Smooth muscle cell (in vitro differentiated cells): ENCODE measurements at regions not wholly inside any gene's neighbourhood (a gene's known extent, or its start where the extent isn't known, plus 50 kb on each side); places are given as distances from the start of the nearest gene placed in this dataset.

ENCODE experiments used
- DNase-seq: peaks from one replicate; lab custom pipeline; 2025; ENCODE audit not compliant: unreplicated experiment; lab: John Stamatoyannopoulos, UW
- H2AFZ ChIP-seq: fragments of 200-600 bp; sonication (generic); 2 replicates; pipeline ENCODE4 v1.6.0; 2016; ENCODE audit warnings: antibody characterized with exemption, low read depth, mild to moderate bottlenecking
- H3F3A ChIP-seq: fragments of 200-600 bp; sonication (generic); 2 replicates; pipeline ENCODE4 v1.6.0; 2017; ENCODE audit warnings: antibody characterized with exemption, low read depth
- H3K27ac ChIP-seq: fragments of 200-600 bp; sonication (generic); 2 replicates; pipeline ENCODE4 v1.5.1; 2016; ENCODE audit warnings: low read depth, mild to moderate bottlenecking
- H3K27me3 ChIP-seq: fragments of 200-600 bp; sonication (generic); 2 replicates; pipeline ENCODE4 v1.6.1; 2016; ENCODE audit warnings: low read depth, mild to moderate bottlenecking
- H3K36me3 ChIP-seq: fragments of 200-600 bp; sonication (generic); 2 replicates; pipeline ENCODE4 v1.5.1; 2016; ENCODE audit warnings: low read depth
- H3K4me1 ChIP-seq: fragments of 200-600 bp; sonication (generic); 2 replicates; pipeline ENCODE4 v1.5.1; 2016; ENCODE audit warnings: low read depth
- H3K4me2 ChIP-seq: fragments of 200-600 bp; sonication (generic); 2 replicates; pipeline ENCODE4 v1.6.0; 2016; ENCODE audit warnings: mild to moderate bottlenecking
- H3K4me3 ChIP-seq: fragments of 200-600 bp; sonication (generic); 2 replicates; pipeline ENCODE4 v1.5.1; 2016; ENCODE audit warnings: mild to moderate bottlenecking
- H3K79me2 ChIP-seq: fragments of 200-600 bp; sonication (generic); 2 replicates; pipeline ENCODE4 v1.6.0; 2016; ENCODE audit warnings: low read depth, mild to moderate bottlenecking
- H3K9ac ChIP-seq: fragments of 200-600 bp; sonication (generic); 2 replicates; pipeline ENCODE4 v1.6.0; 2016; ENCODE audit warnings: low read depth
- H3K9me3 ChIP-seq: fragments of 200-600 bp; sonication (generic); replicated peaks from 2 replicates; pipeline ENCODE4 v1.5.1; 2016; ENCODE audit warnings: low read depth
- H4K20me1 ChIP-seq: fragments of 200-600 bp; sonication (generic); 2 replicates; pipeline ENCODE4 v1.6.0; 2016; ENCODE audit warnings: low read depth
- WGBS: methylation state at CpG from one replicate; pipeline ENCODE4 v1.1.7; 2016; ENCODE audit warnings: low lambda C conversion rate; 5-methylcytosine and 5-hydroxymethylcytosine counted together
- TF ChIP-seq, protein P1 (sequence below): fragments of 200-600 bp; sonication (generic); IDR thresholded peaks from 2 replicates; pipeline ENCODE4 v1.5.1; 2017; ENCODE audit warnings: borderline replicate concordance, mild to moderate bottlenecking, antibody characterized with exemption; ENCODE audit not compliant: insufficient read depth, poor library complexity, severe bottlenecking

DNA sequence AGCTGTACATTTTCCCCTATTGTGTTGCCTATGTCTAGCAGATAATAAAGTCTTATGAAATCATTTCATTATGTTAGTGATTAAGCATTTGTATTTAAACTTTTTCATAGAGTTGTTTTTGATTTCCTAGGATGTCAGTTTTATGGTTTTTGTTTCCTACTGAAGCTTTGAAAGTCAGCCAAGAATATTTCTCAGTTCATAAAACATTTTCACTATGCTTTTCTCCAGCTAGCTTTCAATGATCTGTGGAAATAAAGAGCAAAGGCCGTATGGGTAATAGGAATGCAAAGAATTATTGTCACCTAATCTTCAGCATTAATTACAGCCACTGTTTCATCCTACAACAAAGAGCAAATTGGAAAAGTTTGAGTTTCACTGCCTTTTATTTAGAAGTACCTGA, 145.7 kb upstream of the NUDT6 start:
- Histone ChIP-seq H3K79me2 (no peaks in the 10 kb centered on the region), H4K20me1 (no peaks in the 10 kb centered on the region), H3K27me3 (no peaks in the 10 kb centered on the region), H3K27ac (no peak overlapping the region), H3K9ac (no peak overlapping the region), H3K4me1 (no peaks in the 10 kb centered on the region), H3K4me3 (no peak overlapping the region), H3F3A (no peaks in the 10 kb centered on the region), H3K4me2 (no peak overlapping the region), H3K9me3 (no peaks in the 10 kb centered on the region), H3K36me3 (no peaks in the 10 kb centered on the region), H2AFZ (no peak overlapping the region)
- TF ChIP-seq, protein P1, sequence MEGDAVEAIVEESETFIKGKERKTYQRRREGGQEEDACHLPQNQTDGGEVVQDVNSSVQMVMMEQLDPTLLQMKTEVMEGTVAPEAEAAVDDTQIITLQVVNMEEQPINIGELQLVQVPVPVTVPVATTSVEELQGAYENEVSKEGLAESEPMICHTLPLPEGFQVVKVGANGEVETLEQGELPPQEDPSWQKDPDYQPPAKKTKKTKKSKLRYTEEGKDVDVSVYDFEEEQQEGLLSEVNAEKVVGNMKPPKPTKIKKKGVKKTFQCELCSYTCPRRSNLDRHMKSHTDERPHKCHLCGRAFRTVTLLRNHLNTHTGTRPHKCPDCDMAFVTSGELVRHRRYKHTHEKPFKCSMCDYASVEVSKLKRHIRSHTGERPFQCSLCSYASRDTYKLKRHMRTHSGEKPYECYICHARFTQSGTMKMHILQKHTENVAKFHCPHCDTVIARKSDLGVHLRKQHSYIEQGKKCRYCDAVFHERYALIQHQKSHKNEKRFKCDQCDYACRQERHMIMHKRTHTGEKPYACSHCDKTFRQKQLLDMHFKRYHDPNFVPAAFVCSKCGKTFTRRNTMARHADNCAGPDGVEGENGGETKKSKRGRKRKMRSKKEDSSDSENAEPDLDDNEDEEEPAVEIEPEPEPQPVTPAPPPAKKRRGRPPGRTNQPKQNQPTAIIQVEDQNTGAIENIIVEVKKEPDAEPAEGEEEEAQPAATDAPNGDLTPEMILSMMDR, result no peak
- DNase-seq, result no peak
- 94% methylated on average over 1 of the region's 1 CpG for WGBS

DNA sequence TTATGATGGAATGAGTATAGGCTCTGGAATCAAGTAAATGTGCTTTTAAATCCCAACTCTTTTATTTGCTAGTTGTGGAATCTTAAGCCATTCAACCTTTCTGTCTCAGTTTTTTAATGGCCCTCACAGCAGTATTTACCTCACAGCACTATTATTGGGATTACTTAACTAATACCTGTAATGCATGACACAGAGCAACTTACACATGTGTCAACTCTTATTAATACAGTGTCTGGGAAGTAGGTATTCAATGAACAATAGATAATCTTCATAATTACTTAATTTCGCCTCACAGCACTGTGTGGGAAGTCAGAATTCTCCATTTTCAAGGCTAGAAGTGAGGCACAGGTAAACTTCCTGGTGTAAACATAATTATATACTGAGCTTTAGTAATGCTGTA, 149.7 kb upstream of the NUDT6 start:
- no peak overlapping the region for H3K4me2 ChIP-seq
- H3K79me2 ChIP-seq, result no peaks in the 10 kb centered on the region
- no peak overlapping the region for H3K9ac ChIP-seq
- H3K9me3 ChIP-seq, result no peaks in the 10 kb centered on the region
- H3K4me1 ChIP-seq, result no peaks in the 10 kb centered on the region
- H3K4me3 ChIP-seq, result no peak overlapping the region
- WGBS, result 93% methylated on average over 1 of the region's 1 CpG
- TF ChIP-seq, protein P1, result no peak
- H3F3A ChIP-seq, result no peaks in the 10 kb centered on the region
- H3K27me3 ChIP-seq, result no peaks in the 10 kb centered on the region
- H3K27ac ChIP-seq, result no peak overlapping the region
- H3K36me3 ChIP-seq, result no peaks in the 10 kb centered on the region
- no peak for DNase-seq
- H2AFZ ChIP-seq, result no peak overlapping the region
- no peaks in the 10 kb centered on the region for H4K20me1 ChIP-seq

DNA sequence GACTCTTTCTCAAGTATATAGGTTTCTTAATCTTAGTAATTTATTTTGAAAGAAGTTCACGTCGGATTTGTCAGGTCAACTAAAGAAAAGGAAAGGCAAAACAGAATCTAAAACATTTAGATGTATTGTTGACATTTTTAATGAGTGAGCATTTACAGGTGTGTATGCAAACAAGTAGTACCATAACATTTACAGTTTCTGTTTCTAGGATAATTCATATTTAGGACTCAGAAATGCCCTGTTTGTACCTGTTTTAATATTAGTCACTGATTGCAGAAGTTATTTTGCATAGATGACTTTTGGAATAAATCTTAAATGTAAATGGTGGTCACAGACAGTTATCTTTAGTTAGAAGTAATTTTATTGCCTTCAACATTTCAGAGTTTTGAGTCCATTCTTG, 151.3 kb upstream of the NUDT6 start:
- no peaks in the 10 kb centered on the region for H3K27me3 ChIP-seq
- TF ChIP-seq, protein P1, result no peak
- H3K79me2 ChIP-seq, result no peaks in the 10 kb centered on the region
- H3K4me3 ChIP-seq, result no peak overlapping the region
- no peak overlapping the region for H3K27ac ChIP-seq
- no peaks in the 10 kb centered on the region for H3K9me3 ChIP-seq
- no peak overlapping the region for H3K4me2 ChIP-seq
- no peaks in the 10 kb centered on the region for H3K36me3 ChIP-seq
- 96% methylated on average over 2 of the region's 2 CpGs for WGBS
- DNase-seq, result no peak
- H3K9ac ChIP-seq, result no peak overlapping the region
- H3F3A ChIP-seq, result no peaks in the 10 kb centered on the region
- H2AFZ ChIP-seq, result no peak overlapping the region
- no peaks in the 10 kb centered on the region for H3K4me1 ChIP-seq
- no peaks in the 10 kb centered on the region for H4K20me1 ChIP-seq

DNA sequence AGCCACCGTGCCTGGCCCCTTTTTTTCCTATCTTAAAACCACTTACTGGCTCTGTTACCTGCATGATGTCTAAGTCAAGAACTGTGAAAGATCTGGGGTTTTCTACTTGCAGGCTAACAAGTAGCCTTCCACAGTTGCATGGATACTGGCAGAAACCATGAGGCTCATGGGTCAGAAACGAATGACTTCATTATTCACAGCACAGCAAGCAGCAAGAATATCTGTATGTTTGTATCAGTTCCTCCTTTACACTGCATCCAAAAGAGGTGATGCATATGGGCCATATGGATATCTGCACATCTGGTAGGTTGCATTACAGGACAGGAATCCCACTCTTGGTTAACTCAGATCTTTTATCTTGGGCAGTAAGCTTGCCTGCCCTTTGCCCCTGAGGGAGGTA, 154.9 kb upstream of the NUDT6 start:
- TF ChIP-seq, protein P1, result no peak
- Histone ChIP-seq H3K4me1 (no peaks in the 10 kb centered on the region), H3K4me3 (no peak overlapping the region), H3K9me3 (no peaks in the 10 kb centered on the region), H3F3A (no peaks in the 10 kb centered on the region), H3K9ac (no peak overlapping the region), H3K27me3 (no peaks in the 10 kb centered on the region), H3K4me2 (no peak overlapping the region), H3K36me3 (no peaks in the 10 kb centered on the region), H3K27ac (no peak overlapping the region), H4K20me1 (no peaks in the 10 kb centered on the region), H3K79me2 (no peaks in the 10 kb centered on the region), H2AFZ (no peak overlapping the region)
- DNase-seq, result no peak
- 95% methylated on average over 2 of the region's 2 CpGs for WGBS
